ENCODE measurements at regions not wholly inside any gene's neighbourhood (a gene's known extent, or its start where the extent isn't known, plus 50 kb on each side); places are given as distances from the start of the nearest gene placed in this dataset.

GRCh38 chr5:124289641-124290311, 456.7 kb downstream of the ZNF608 start:
- 58% methylated on average over 1 of the region's 2 CpGs for WGBS
- Histone ChIP-seq H3K9me3 (no peaks in the 10 kb centered on the region), H3K36me3 (no peaks in the 10 kb centered on the region), H3K27me3 (no peaks in the 10 kb centered on the region), H3K4me3 (no peak overlapping the region), H3K27ac (no peak overlapping the region), H3K4me1 (peaks cover 17% of the 10 kb centered on the region)
- no peak for DNase-seq (ENCODE audit: low spot score in 2 of 2)
- TF ChIP-seq EP300 (IDR thresholded peaks at IDR 0.05) (no peak), POLR2A (IDR thresholded peaks at IDR 0.05) (no peak), POLR2AphosphoS5 (IDR thresholded peaks at IDR 0.05) (no peak), CTCF (IDR thresholded peaks at IDR 0.05) (no peak)

- no peaks in the 10 kb centered on the region for H3K36me3 ChIP-seq
- H3K27ac ChIP-seq, result no peak overlapping the region
- DNase-seq (ENCODE audit: low spot score in 2 of 2), result no peak
- H3K4me3 ChIP-seq, result no peak overlapping the region
- no peaks in the 10 kb centered on the region for H3K9me3 ChIP-seq
- no peaks in the 10 kb centered on the region for H3K27me3 ChIP-seq
- H3K4me1 ChIP-seq, result peaks cover 17% of the 10 kb centered on the region
- 32% methylated on average over 4 of the region's 4 CpGs for WGBS
- TF ChIP-seq EP300 (IDR thresholded peaks at IDR 0.05), result no peak
- no peak for TF ChIP-seq POLR2A (IDR thresholded peaks at IDR 0.05)
- no peak for TF ChIP-seq CTCF (IDR thresholded peaks at IDR 0.05)
- TF ChIP-seq POLR2AphosphoS5 (IDR thresholded peaks at IDR 0.05), result no peak
Observed at GRCh38 chr5:124289130-124289529, 457.3 kb downstream of the ZNF608 start.

- no peak for DNase-seq (ENCODE audit: low spot score in 2 of 2)
- Histone ChIP-seq H3K9me3 (no peaks in the 10 kb centered on the region), H3K36me3 (no peaks in the 10 kb centered on the region), H3K4me3 (no peak overlapping the region), H3K27ac (no peak overlapping the region), H3K27me3 (no peaks in the 10 kb centered on the region), H3K4me1 (peaks cover 17% of the 10 kb centered on the region)
- 90% methylated on average over 3 of the region's 3 CpGs for WGBS
- TF ChIP-seq POLR2AphosphoS5 (IDR thresholded peaks at IDR 0.05) (no peak), POLR2A (IDR thresholded peaks at IDR 0.05) (no peak), EP300 (IDR thresholded peaks at IDR 0.05) (no peak), CTCF (IDR thresholded peaks at IDR 0.05) (no peak)
Observed at GRCh38 chr5:124287813-124288212, 458.6 kb downstream of the ZNF608 start.

GRCh38 chr5:124285733-124286132, 460.7 kb downstream of the ZNF608 start:
- Histone ChIP-seq H3K4me1 (peaks cover 17% of the 10 kb centered on the region), H3K9me3 (no peaks in the 10 kb centered on the region), H3K27ac (no peak overlapping the region), H3K36me3 (no peaks in the 10 kb centered on the region), H3K27me3 (no peaks in the 10 kb centered on the region), H3K4me3 (no peak overlapping the region)
- DNase-seq (ENCODE audit: low spot score in 2 of 2), result no peak
- 78% methylated on average over 1 of the region's 1 CpG for WGBS
- no peak for TF ChIP-seq POLR2A (IDR thresholded peaks at IDR 0.05)

GRCh38 chr5:124285071-124285470, 461.4 kb downstream of the ZNF608 start:
- Histone ChIP-seq H3K27me3 (no peaks in the 10 kb centered on the region), H3K4me3 (no peak overlapping the region), H3K27ac (no peak overlapping the region), H3K4me1 (peaks cover 17% of the 10 kb centered on the region), H3K9me3 (no peaks in the 10 kb centered on the region), H3K36me3 (no peaks in the 10 kb centered on the region)
- 67% methylated on average over 4 of the region's 4 CpGs for WGBS
- no peak for DNase-seq (ENCODE audit: low spot score in 2 of 2)
- TF ChIP-seq POLR2A (IDR thresholded peaks at IDR 0.05) (no peak), EP300 (IDR thresholded peaks at IDR 0.05) (no peak), CTCF (IDR thresholded peaks at IDR 0.05) (no peak), POLR2AphosphoS5 (IDR thresholded peaks at IDR 0.05) (no peak)

GRCh38 chr5:124283031-124283430, 463.4 kb downstream of the ZNF608 start:
- Histone ChIP-seq H3K36me3 (no peaks in the 10 kb centered on the region), H3K4me3 (no peak overlapping the region), H3K4me1 (no peaks in the 10 kb centered on the region), H3K27me3 (no peaks in the 10 kb centered on the region), H3K9me3 (no peaks in the 10 kb centered on the region), H3K27ac (no peak overlapping the region)
- DNase-seq (ENCODE audit: low spot score in 2 of 2), result no peak
- TF ChIP-seq EP300 (IDR thresholded peaks at IDR 0.05) (no peak), POLR2A (IDR thresholded peaks at IDR 0.05) (no peak), CTCF (IDR thresholded peaks at IDR 0.05) (no peak), POLR2AphosphoS5 (IDR thresholded peaks at IDR 0.05) (no peak)
- WGBS, result 76% methylated on average over 2 of the region's 2 CpGs
